PC-9 (cell line): ENCODE measurements at regions not wholly inside any gene's neighbourhood (a gene's known extent, or its start where the extent isn't known, plus 50 kb on each side); places are given as distances from the start of the nearest gene placed in this dataset.

Source experiments
- BruUV-seq: library from RNA; stranded (reverse); fragments of 400-500 nt; replicated peaks from 2 replicates; lab custom pipeline; 2021; lab: Mats Ljungman, UMichigan
- CTCF ChIA-PET: fragments of 300-600 bp; sonication (Branson Sonifier 250); formaldehyde crosslinking; loops from one replicate; lab custom pipeline; 2022; ENCODE audit warnings: antibody characterized with exemption; lab: Charles Lee
- POLR2A ChIA-PET: fragments of 300-600 bp; sonication (Branson Sonifier 250); formaldehyde crosslinking; loops from one replicate; lab custom pipeline; 2022; ENCODE audit warnings: antibody characterized with exemption; ENCODE audit not compliant: unreplicated experiment; lab: Charles Lee
- DNase-seq, 2 experiments: peaks; one replicate each; pipeline versions ENCODE4 v3.0.0 to v3.0.0-alpha.2; 2015 to 2022; ENCODE audit warnings: mixed read lengths in 1 of 2
- H2AFZ ChIP-seq: fragments of 200-600 bp; sonication (generic); 2 replicates; pipeline ENCODE4 v1.8.1; 2017; ENCODE audit warnings: antibody characterized with exemption
- H3F3A ChIP-seq: fragments of 200-600 bp; sonication (generic); 2 replicates; pipeline ENCODE4 v1.8.1; 2017; ENCODE audit warnings: antibody characterized with exemption, mild to moderate bottlenecking, low read depth; ENCODE audit not compliant: insufficient read depth
- H3K27ac ChIP-seq: fragments of 200-600 bp; sonication (generic); 2 replicates; pipeline ENCODE4 v1.6.1; 2016; ENCODE audit warnings: mixed run types
- H3K27me3 ChIP-seq: fragments of 200-600 bp; sonication (generic); 2 replicates; pipeline ENCODE4 v1.6.1; 2016; ENCODE audit warnings: low read depth, mixed run types; ENCODE audit not compliant: insufficient read depth
- H3K36me3 ChIP-seq: fragments of 200-600 bp; sonication (generic); 2 replicates; pipeline ENCODE4 v1.6.1; 2016; ENCODE audit warnings: low read depth, mixed run types
- H3K4me1 ChIP-seq: fragments of 200-600 bp; sonication (generic); replicated peaks from 2 replicates; pipeline ENCODE4 v1.6.1; 2016; ENCODE audit warnings: mixed run types; ENCODE audit not compliant: insufficient read depth
- H3K4me2 ChIP-seq: fragments of 200-600 bp; sonication (generic); 2 replicates; pipeline ENCODE4 v1.6.1; 2017; ENCODE audit warnings: mixed run types
- H3K4me3 ChIP-seq: fragments of 200-600 bp; sonication (generic); 2 replicates; pipeline ENCODE4 v1.6.1; 2016; ENCODE audit warnings: mixed run types
- H3K79me2 ChIP-seq: fragments of 200-600 bp; sonication (generic); 2 replicates; pipeline ENCODE4 v1.6.1; 2017; ENCODE audit warnings: low read depth, mixed run types
- H3K9me2 ChIP-seq: fragments of 200-600 bp; sonication (generic); 2 replicates; pipeline ENCODE4 v1.8.1; 2017; ENCODE audit warnings: mild to moderate bottlenecking; ENCODE audit not compliant: insufficient read depth
- H3K9me3 ChIP-seq: fragments of 200-600 bp; sonication (generic); 2 replicates; pipeline ENCODE4 v1.8.1; 2016; ENCODE audit warnings: low read depth; ENCODE audit not compliant: insufficient read depth
- H4K20me1 ChIP-seq: fragments of 200-600 bp; sonication (generic); 2 replicates; pipeline ENCODE4 v1.8.1; 2017; ENCODE audit not compliant: insufficient read depth
- EZH2 ChIP-seq: fragments of 200-600 bp; sonication (generic); IDR thresholded peaks from 2 replicates; pipeline ENCODE4 v1.8.0; 2017; ENCODE audit warnings: antibody characterized with exemption, low read depth
- intact Hi-C: fragments of 100-400 bp; cut with micrococcal nuclease; formaldehyde crosslinking; loops from one replicate; pipeline ENCODE4 v1.10.0; 2022; ENCODE audit not compliant: unreplicated experiment
- TF ChIP-seq, protein P1 (sequence below): fragments of 200-600 bp; sonication (generic); conservative IDR thresholded peaks from 2 replicates; pipeline ENCODE4 v1.6.1; 2017; ENCODE audit warnings: mixed run types, antibody characterized with exemption, mild to moderate bottlenecking, moderate library complexity

GRCh38 chrX:46330513-46330912 lies 214.7 kb downstream of the ZNF674 start:
- H3K27me3 ChIP-seq, result no peaks in the 10 kb centered on the region

DNA sequence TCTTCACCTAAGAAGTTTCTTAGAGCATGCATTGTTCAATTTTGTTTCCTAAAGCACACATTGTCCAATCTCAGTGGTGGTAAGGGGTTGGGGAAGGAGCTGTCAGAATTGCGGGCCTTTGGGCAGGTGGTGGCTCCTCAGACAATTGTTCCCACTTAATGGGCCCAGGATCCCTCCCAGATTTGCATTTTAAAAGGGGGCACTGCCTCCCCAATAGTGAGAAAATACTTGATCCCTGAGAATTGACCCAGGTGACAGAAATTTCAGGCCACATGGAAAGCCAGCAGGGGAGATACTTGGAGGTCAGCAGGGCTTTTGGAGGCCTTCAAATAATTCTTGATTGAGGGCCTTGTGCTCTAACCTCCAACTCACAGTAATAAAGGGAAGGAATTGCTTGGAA lies 217.1 kb downstream of the ZNF674 start:
- no peak for TF ChIP-seq EZH2
- TF ChIP-seq, protein P1, sequence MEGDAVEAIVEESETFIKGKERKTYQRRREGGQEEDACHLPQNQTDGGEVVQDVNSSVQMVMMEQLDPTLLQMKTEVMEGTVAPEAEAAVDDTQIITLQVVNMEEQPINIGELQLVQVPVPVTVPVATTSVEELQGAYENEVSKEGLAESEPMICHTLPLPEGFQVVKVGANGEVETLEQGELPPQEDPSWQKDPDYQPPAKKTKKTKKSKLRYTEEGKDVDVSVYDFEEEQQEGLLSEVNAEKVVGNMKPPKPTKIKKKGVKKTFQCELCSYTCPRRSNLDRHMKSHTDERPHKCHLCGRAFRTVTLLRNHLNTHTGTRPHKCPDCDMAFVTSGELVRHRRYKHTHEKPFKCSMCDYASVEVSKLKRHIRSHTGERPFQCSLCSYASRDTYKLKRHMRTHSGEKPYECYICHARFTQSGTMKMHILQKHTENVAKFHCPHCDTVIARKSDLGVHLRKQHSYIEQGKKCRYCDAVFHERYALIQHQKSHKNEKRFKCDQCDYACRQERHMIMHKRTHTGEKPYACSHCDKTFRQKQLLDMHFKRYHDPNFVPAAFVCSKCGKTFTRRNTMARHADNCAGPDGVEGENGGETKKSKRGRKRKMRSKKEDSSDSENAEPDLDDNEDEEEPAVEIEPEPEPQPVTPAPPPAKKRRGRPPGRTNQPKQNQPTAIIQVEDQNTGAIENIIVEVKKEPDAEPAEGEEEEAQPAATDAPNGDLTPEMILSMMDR, result no peak
- peaks cover 10% of the 10 kb centered on the region; the same call in 1 of the 2 replicates for H3K79me2 ChIP-seq
- H3K36me3 ChIP-seq, result no peaks in the 10 kb centered on the region
- no peaks in the 10 kb centered on the region for H3K9me3 ChIP-seq
- DNase-seq, result no peak
- H3K4me2 ChIP-seq, result peak overlapping the region; percentile 78
- no TSS peak for BruUV-seq
- no peak overlapping the region for H2AFZ ChIP-seq
- H3K27ac ChIP-seq, result peak overlapping the region; percentile 100
- no peaks in the 10 kb centered on the region for H4K20me1 ChIP-seq
- peaks cover 58% of the 10 kb centered on the region for H3K4me1 ChIP-seq
- no peak overlapping the region for H3K4me3 ChIP-seq
- no peaks in the 10 kb centered on the region for H3K27me3 ChIP-seq
- CTCF ChIA-PET, result no interaction called here
- H3K9me2 ChIP-seq, result no peaks in the 10 kb centered on the region
- POLR2A ChIA-PET, result no interaction called here
- intact Hi-C loops, result loop anchor here (5.0 kb wide), 1 partner anchor 526 kb away; no protein-coding TSS in a partner anchor
- peaks cover 24% of the 10 kb centered on the region for H3F3A ChIP-seq

More at GRCh38 chrX:46330513-46330912, 214.7 kb downstream of the ZNF674 start:
- Histone ChIP-seq H3K79me2 (peaks cover 10% of the 10 kb centered on the region; the same call in 1 of the 2 replicates), H3K9me2 (no peaks in the 10 kb centered on the region), H4K20me1 (no peaks in the 10 kb centered on the region), H3K9me3 (no peaks in the 10 kb centered on the region), H3K4me2 (no peak overlapping the region), H3K27ac (peak overlapping the region; percentile 100), H3F3A (peaks cover 32% of the 10 kb centered on the region), H3K36me3 (no peaks in the 10 kb centered on the region), H2AFZ (no peak overlapping the region), H3K4me3 (no peak overlapping the region), H3K4me1 (peaks cover 53% of the 10 kb centered on the region)
- intact Hi-C loops, result no loop called here
- ChIA-PET CTCF (no interaction called here), POLR2A (no interaction called here)
- BruUV-seq, result no TSS peak
- DNase-seq, result no peak
- TF ChIP-seq, protein P1, result no peak
- TF ChIP-seq EZH2, result no peak

GRCh38 chrX:46327566-46328115 lies 217.6 kb downstream of the ZNF674 start:
- H3K79me2 ChIP-seq, result peaks cover 10% of the 10 kb centered on the region; the same call in 1 of the 2 replicates
- no peak overlapping the region for H2AFZ ChIP-seq
- POLR2A ChIA-PET, result no interaction called here
- peak overlapping the region; percentile 100 for H3K27ac ChIP-seq
- H3K4me1 ChIP-seq, result peaks cover 58% of the 10 kb centered on the region
- TF ChIP-seq, protein P1, result no peak
- no peak for TF ChIP-seq EZH2
- no peaks in the 10 kb centered on the region for H3K9me3 ChIP-seq
- no peaks in the 10 kb centered on the region for H3K36me3 ChIP-seq
- H3K9me2 ChIP-seq, result no peaks in the 10 kb centered on the region
- BruUV-seq, result no TSS peak
- H3K4me2 ChIP-seq, result peak overlapping the region; percentile 78
- DNase-seq, result peak; percentile 68 to 85
- H3K27me3 ChIP-seq, result no peaks in the 10 kb centered on the region
- CTCF ChIA-PET, result interaction anchor here (1.0 kb wide), 1 partner anchor 49 kb away, joined by 3 read pairs; no protein-coding TSS in a partner anchor
- no peaks in the 10 kb centered on the region for H4K20me1 ChIP-seq
- H3F3A ChIP-seq, result peaks cover 22% of the 10 kb centered on the region
- peak overlapping the region; percentile 52; the same call in 1 of the 2 replicates for H3K4me3 ChIP-seq
- intact Hi-C loops, result loop anchor here (1.0 to 5.0 kb wide), 3 partner anchors 67 to 525 kb away; no protein-coding TSS in a partner anchor
